NCI-H1417 (cell line): ENCODE measurements at regions not wholly inside any gene's neighbourhood (a gene's known extent, or its start where the extent isn't known, plus 50 kb on each side); places are given as distances from the start of the nearest gene placed in this dataset.
"Not testable (repeated sequence)": the region's sequence is repeated elsewhere in the genome, so short reads cannot be mapped to it uniquely, and the experiment has no call there.

Experiments used
- DNase-seq, 3 experiments: peaks; one replicate each; lab custom pipeline; 2025; lab: John Stamatoyannopoulos, UW

DNA sequence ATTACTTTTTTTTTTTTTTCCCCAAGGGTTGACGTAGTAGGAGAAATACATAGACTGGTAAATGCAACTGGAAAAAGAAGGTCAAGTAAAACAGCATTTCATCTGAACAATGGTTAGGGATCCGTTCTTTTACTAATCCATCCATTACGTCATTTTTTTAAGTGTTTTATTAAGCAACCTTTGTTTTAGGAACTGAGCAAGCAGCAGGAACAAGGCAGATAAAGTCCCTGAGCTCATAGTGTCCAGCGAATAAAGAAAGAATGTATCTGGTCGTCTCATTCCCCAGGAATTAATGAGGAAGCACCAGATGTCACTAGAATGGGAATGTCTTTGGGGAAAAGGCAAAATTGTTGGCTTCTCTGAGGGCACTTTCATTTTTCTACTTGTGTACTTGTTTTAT is 842.4 kb downstream of the TDRD15 start:
- no peak for DNase-seq

GRCh38 chr2:21970971-21971370 is 847.2 kb downstream of the TDRD15 start:
- no peak for DNase-seq

GRCh38 chr2:21972586-21972985 is 848.8 kb downstream of the TDRD15 start:
- no peak for DNase-seq

DNA sequence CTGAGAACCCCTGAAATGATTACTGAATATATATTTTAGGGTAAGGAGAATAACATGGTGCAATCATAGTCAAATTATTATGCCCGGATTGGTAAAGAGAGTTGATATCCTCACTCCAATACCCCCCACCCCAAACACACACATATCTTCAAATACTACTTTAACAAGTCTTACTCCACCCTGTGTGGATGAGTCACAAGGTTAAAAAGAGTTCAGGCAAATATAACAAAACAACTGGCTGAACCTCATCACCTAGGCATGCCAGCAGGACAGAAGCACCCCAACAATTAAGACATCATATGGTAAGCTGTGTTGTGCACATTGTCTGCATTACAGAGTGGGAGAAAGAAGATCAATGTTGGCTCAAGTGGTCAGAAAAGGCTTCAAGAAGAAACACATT is 857.4 kb downstream of the TDRD15 start:
- no peak for DNase-seq

- DNase-seq, result no peak
Observed at GRCh38 chr2:21993002-21993401, 869.2 kb downstream of the TDRD15 start.

GRCh38 chr2:21996339-21996738 is 872.6 kb downstream of the TDRD15 start:
- no peak for DNase-seq

GRCh38 chr2:21999522-21999921 is 875.8 kb downstream of the TDRD15 start:
- DNase-seq, result no peak

DNA sequence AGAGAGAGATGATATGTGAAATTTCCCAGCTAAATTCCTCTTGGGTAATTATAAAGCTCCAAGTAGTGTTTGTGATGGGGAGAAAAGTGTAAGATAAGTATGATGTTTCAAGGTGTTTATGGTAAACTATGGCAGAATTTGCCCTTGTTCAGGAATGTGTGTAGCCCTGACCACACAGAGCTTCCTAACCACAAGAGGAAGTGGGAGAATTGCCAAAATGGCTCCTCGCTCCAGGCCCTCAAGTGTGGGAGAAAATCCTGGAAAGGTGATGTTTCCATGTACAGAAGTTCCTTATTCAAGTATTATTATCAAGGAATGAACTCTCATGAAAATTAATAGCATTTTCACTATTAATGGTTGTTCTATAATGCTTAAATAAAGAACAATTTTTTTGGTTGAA is 878.3 kb downstream of the TDRD15 start:
- no peak for DNase-seq

DNA sequence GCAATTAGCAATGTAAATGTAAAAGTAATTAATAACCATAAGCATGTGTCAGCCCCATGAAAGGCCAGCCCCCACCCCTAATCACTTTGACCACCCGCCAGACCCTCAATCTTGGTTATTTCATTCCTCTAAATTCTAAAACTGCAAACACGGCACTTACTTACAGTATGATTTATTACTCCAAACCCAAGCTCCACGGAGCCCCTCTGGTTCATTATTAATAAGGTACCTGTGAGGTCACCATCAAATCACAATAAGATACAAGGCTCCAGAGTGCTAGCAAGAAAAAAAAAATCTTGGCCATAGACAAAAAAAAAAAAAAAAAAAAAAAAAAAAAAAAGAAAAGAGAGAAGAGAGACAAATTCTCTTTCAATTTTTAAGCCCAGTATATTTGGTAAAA is 879.5 kb downstream of the TDRD15 start:
- no peak for DNase-seq

- DNase-seq, result no peak
Observed at GRCh38 chr2:22011048-22011447, 887.3 kb downstream of the TDRD15 start.

GRCh38 chr2:22020091-22020742 is 896.4 kb downstream of the TDRD15 start:
- no peak for DNase-seq

DNA sequence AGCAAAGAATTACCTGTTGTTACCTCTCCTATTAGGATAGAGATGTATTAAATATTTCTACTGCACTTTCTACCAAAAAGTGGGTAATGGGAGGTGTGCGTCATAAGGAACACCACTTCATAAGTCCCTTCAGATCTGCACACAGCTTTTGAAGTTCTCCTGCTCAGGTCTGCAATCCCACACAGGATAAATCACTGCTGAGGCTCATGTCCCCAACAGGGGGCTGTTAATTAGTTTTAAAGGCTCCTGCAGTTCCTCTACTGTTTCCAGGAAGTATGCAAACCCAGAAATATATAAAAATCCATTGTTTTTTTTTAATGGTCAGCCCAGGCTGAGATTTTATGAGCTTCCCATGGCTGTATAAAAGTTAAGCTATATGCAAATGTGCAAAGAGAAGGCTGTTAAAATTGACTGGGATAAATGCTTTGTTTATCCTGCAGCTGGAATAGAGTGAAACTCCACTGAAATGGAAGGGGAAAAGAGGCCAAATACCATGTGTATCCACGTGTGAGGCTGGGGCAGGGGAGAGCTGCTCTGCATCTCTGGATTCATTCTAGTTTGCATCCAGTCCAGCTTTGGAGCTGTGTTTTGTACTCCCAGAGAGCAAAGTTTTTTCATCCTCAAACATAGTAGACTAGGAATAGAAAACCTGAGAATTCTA is 903.7 kb downstream of the TDRD15 start:
- DNase-seq, result no peak

DNA sequence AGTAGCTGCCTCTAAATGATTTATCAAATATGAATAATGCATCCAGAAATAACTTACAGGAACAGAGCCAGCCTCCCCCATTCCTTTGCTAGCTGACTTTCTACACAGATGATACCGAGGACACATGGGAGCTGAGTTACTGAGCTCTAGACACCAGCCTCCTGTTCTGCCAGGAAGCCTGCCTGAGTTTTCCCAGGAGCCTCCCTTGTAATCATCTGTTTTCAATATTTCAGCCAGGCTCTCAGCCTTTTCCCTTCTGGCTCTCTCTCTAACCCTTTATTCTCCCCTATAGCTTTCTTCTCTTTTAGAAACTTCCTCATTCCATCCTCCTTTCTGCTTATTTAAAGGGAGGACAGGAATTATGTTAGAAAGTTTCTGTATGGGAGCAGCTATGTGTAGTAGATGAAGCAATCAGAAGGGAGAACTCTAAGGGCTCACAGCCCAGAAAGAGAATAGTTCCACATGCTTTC is 911.6 kb downstream of the TDRD15 start:
- no peak for DNase-seq

DNA sequence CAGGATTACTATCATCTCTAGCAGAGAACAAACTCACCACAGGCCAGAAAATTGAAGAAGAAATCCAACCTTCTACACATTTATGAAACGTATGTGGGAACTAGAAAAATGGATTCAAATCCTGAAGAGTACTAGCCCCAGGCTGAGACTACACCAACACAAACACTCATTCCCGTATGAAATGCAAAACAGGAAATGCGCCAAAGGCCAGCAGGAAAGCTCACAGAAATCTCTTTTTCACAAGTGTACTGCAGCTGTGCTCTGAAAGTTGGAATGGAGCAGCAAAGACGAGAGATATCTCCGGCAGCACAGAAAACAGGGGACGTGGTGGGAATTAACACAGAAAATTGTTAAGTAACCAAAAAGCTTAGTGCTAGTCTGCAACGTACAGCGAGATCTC is 913.5 kb downstream of the TDRD15 start:
- DNase-seq, result no peak

DNA sequence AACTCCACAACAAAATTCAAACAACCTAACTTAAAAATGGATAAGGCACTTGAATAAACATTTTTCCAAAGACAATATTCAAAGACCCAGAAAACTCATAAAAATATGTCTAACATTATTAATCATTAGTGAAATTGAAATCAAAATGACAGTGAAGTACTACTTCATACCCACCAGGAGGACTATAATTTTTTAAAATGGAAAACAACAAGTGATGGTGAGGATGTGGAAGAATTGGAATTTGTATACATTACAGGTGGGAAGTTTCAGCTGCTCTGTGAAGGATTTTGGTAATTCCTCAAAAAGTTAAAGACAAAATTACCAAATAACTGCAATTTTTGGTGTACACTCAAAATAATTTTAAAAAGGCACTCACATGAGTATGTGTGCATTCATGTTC is 920.0 kb downstream of the TDRD15 start:
- DNase-seq, result no peak

DNA sequence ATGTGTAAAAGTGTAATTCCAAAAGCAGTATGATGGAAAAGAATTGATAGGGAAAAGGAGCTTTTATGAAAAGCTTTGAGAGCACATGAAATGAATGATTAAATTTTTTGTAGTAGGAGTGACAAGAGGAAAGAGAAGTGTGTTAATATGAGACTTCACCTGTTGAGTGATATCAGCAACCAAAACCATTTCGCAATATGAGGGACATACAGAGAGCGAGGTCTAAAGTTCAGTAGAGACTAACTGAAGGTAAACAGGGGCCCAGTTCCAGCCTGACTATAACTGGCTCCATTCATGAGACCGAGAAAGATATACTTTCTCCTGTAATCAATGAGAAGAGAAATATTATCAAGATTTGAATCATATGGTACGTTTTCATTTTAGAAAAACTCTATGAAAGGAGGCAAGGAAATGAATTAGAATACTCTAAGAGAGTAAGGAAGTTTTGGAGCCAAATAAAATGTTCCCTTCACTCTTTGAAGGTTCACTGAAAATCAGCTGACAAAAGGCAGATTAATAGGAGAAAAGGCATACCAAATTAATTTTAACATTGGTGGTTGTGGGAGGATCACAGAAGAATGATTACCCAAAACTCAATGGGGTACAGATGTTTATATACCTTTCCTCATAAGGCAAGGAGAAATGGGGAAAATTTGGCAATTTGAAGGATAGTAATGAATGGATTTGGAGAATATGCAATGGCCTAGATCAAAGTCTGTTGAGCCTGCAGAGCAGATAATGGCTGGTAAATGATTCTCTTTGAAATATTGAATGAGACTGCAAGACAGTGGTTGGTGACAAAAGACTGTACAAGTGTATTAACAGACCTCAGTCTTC is 932.2 kb downstream of the TDRD15 start:
- DNase-seq, result no peak

DNA sequence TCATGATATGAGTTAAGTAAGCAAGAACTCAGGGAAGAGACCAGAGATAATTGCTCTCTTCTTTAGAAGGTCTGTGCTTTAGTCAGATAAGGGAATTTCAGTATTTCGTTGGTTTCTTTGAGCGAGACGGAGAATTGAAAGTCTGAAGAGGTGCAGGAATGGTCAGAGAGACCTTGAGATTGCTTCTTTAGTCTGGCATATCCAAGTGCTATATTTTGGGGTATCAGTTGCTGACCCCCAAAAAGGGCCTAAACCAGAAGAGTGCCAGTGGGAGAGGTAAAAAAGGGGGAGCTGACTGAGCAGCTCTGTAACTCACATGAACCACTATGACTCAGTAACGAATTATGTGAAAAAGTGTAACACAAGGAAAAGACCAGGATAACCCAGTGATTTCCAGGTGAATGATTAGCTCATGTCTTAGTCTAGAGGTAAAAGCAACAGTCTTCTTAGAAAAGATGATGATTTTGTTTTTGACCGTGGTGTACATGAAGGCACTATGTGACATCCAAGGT is 932.9 kb downstream of the TDRD15 start:
- no peak for DNase-seq

DNA sequence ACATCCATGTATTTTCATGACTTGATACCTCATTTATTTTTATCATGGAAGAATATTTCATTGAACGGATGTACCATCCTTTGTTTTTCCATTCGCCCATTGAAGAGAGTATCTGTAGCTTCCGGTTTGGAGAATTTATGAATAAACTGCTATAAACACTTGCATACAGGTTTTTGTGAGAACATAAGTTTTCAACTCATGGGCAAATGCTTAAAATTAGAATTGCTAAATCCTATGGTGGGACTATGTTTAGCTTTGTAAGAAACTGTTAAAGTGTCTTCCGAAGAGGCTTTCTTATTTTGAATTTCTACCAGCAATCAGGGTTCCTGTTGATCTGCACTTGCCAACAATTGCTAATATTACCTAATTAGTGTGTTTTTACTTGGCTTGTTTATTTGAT is 938.9 kb downstream of the TDRD15 start:
- DNase-seq, result no peak

DNA sequence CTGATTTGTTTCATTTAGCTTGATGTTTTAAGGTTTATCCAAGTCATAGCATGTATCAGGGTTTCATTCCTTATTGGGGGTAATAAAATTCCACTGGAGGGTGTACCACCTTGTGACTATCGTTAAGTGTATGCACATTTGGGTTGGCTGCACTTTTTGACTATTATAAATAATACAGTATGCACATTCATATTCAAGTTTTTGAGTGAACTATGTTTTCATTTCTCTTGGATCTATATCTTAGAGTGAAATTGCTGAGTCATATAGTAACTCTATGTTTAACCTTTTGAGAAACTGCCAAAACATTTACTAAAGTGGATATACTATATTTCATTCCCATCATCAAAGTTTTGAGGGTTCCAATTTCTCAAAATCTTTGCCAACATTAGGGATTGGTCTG is 952.7 kb downstream of the TDRD15 start:
- no peak for DNase-seq

- DNase-seq, result no peak
Observed at GRCh38 chr2:22078701-22079100, 954.9 kb downstream of the TDRD15 start.

GRCh38 chr2:22079583-22079982 is 955.8 kb downstream of the TDRD15 start:
- DNase-seq, result no peak

DNA sequence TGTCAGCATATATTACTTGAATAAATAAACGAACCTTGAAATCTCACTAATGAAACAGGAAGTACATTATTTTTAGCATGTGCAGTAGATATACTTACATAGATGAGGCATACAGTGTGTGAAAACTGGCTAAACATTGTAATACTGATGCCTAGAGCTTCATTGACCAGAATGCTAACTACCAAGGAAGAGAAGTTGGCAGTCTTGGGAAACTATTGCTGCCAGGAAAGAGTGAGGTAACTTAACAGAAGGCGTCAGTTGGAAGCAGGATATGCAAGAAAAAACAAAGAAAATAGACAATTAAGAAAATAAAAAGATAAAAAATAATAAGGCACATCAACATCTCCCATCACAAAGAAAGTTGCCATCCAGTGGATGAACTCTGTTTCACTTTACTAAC is 963.0 kb downstream of the TDRD15 start:
- DNase-seq, result no peak

GRCh38 chr2:22103617-22104016 is 979.8 kb downstream of the TDRD15 start:
- not testable (repeated sequence) for DNase-seq
